ENCODE measurements at regions not wholly inside any gene's neighbourhood (a gene's known extent, or its start where the extent isn't known, plus 50 kb on each side); places are given as distances from the start of the nearest gene placed in this dataset.

GRCh38 chr12:97368462-97369163 is 94.0 kb upstream of the RMST start:
- TF ChIP-seq, protein P1, sequence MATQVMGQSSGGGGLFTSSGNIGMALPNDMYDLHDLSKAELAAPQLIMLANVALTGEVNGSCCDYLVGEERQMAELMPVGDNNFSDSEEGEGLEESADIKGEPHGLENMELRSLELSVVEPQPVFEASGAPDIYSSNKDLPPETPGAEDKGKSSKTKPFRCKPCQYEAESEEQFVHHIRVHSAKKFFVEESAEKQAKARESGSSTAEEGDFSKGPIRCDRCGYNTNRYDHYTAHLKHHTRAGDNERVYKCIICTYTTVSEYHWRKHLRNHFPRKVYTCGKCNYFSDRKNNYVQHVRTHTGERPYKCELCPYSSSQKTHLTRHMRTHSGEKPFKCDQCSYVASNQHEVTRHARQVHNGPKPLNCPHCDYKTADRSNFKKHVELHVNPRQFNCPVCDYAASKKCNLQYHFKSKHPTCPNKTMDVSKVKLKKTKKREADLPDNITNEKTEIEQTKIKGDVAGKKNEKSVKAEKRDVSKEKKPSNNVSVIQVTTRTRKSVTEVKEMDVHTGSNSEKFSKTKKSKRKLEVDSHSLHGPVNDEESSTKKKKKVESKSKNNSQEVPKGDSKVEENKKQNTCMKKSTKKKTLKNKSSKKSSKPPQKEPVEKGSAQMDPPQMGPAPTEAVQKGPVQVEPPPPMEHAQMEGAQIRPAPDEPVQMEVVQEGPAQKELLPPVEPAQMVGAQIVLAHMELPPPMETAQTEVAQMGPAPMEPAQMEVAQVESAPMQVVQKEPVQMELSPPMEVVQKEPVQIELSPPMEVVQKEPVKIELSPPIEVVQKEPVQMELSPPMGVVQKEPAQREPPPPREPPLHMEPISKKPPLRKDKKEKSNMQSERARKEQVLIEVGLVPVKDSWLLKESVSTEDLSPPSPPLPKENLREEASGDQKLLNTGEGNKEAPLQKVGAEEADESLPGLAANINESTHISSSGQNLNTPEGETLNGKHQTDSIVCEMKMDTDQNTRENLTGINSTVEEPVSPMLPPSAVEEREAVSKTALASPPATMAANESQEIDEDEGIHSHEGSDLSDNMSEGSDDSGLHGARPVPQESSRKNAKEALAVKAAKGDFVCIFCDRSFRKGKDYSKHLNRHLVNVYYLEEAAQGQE (IDR thresholded peaks at IDR 0.05; ENCODE audit: insufficient read depth in 1 of 2, low read depth in 2 of 2, low read length in 2 of 2) = no peak
- TF ChIP-seq POLR2AphosphoS5 (IDR thresholded peaks at IDR 0.05; ENCODE audit: low read depth, low read length) = no peak
